ENCODE measurements at regions not wholly inside any gene's neighbourhood (a gene's known extent, or its start where the extent isn't known, plus 50 kb on each side); places are given as distances from the start of the nearest gene placed in this dataset.
"Not testable (repeated sequence)": the region's sequence is repeated elsewhere in the genome, so short reads cannot be mapped to it uniquely, and the experiment has no call there.

DNA sequence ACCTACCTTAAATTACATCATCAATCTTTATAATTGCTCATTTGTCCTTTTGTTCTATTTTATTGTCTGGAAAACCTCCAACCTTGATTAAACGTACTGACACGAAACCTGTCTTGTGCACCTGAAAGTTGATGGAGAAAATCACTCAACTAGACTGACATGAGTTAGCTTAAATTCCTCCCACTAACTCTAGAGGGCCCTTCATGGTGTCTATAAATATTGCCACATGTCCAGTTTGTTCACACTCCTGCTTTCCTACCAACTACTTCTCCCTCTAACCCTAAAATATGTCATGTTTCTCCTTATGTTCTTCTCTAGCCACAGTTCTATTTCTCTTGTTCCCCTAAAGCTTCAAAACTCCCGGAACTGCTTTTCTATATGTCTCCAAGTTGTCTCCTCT lies 59.8 kb upstream of the SGO1 start:
- H3K9me3 Mint-ChIP-seq (ENCODE audit: low read depth, unreplicated experiment) = peaks cover 2% of the 10 kb centered on the region
- intact Hi-C loops (cut with micrococcal nuclease; ENCODE audit: unreplicated experiment) = no loop called here
- H3K4me1 Mint-ChIP-seq (ENCODE audit: low read depth, unreplicated experiment) = no peaks in the 10 kb centered on the region
- no peaks in the 10 kb centered on the region for H3K36me3 Mint-ChIP-seq (ENCODE audit: insufficient read depth, unreplicated experiment)
- BruUV-seq (replicated peaks) = no TSS peak
- TF ChIP-seq, protein P1, sequence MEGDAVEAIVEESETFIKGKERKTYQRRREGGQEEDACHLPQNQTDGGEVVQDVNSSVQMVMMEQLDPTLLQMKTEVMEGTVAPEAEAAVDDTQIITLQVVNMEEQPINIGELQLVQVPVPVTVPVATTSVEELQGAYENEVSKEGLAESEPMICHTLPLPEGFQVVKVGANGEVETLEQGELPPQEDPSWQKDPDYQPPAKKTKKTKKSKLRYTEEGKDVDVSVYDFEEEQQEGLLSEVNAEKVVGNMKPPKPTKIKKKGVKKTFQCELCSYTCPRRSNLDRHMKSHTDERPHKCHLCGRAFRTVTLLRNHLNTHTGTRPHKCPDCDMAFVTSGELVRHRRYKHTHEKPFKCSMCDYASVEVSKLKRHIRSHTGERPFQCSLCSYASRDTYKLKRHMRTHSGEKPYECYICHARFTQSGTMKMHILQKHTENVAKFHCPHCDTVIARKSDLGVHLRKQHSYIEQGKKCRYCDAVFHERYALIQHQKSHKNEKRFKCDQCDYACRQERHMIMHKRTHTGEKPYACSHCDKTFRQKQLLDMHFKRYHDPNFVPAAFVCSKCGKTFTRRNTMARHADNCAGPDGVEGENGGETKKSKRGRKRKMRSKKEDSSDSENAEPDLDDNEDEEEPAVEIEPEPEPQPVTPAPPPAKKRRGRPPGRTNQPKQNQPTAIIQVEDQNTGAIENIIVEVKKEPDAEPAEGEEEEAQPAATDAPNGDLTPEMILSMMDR (IDR thresholded peaks at IDR 0.05; ENCODE audit: unreplicated experiment) = no peak
- CTCF ChIA-PET = no interaction called here
- H3K27ac Mint-ChIP-seq (ENCODE audit: unreplicated experiment) = no peak overlapping the region
- no peaks in the 10 kb centered on the region for H3K27me3 Mint-ChIP-seq (ENCODE audit: unreplicated experiment)
- DNase-seq = no peak
- H3K4me3 Mint-ChIP-seq (ENCODE audit: low read depth, unreplicated experiment) = no peak overlapping the region

DNA sequence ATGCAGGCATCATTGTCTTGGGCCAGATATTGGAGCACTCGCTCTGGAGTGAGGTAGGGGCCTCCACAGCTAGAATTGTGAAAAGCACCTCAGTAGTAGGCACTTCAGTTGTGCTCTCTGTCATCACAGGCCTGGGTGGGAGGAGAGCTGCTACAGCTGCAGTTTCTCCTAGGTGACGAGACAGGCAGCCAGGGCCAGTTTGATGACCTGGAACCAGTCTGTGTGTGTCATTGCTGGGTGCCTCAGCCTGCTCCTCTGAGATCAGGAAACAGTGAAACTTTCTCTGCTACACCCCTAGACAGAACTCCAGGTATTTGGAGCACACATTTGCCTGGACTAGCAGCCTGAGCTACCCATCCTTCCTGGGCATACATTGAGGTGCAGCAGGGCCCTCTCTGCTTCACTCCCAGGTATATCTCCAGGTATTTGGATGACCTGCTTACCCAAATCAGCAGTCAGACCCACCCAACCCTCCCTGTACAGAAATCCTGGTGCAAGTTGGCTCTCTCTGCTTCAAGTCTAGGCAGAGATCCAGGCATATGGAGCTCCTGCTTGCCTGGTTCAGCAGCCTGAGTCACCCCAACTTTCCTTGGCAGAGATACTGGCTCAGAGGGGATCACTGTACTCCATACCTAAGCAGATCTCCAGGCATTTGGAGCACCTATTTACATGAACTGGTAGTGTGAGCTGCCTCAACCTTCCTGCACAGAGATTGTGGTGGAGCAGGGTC lies 54.3 kb upstream of the SGO1 start:
- BruUV-seq (replicated peaks) = no TSS peak
- CTCF ChIA-PET = interaction anchor here (0.6 kb wide), 1 partner anchor 840 kb away, joined by 7 read pairs; no protein-coding TSS in a partner anchor
- Mint-ChIP-seq H3K4me3 (ENCODE audit: low read depth, unreplicated experiment) (no peak overlapping the region), H3K27ac (ENCODE audit: unreplicated experiment) (no peak overlapping the region), H3K36me3 (ENCODE audit: insufficient read depth, unreplicated experiment) (no peaks in the 10 kb centered on the region), H3K4me1 (ENCODE audit: low read depth, unreplicated experiment) (no peaks in the 10 kb centered on the region), H3K27me3 (ENCODE audit: unreplicated experiment) (no peaks in the 10 kb centered on the region), H3K9me3 (ENCODE audit: low read depth, unreplicated experiment) (no peaks in the 10 kb centered on the region)
- intact Hi-C loops (cut with micrococcal nuclease; ENCODE audit: unreplicated experiment) = no loop called here
- TF ChIP-seq, protein P1 (IDR thresholded peaks at IDR 0.05; ENCODE audit: unreplicated experiment) = no peak
- no peak for DNase-seq

DNA sequence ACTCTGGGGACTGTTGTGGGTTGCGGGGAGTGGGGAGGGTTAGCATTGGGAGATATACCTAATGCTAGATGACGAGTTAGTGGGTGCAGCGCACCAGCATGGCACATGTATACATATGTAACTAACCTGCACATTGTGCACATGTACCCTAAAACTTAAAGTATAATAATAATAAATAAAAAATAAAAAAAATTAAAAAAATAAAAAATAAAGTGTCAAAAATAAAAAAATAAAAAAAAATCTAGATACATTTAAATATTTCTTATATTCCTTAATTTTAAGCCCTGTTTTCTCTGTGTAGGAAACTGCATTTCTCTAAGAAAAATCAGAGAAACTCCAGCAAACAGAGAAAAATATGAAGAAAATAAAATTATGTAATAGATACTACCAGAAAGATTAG lies 52.2 kb upstream of the SGO1 start:
- intact Hi-C loops (cut with micrococcal nuclease; ENCODE audit: unreplicated experiment); BruUV-seq (replicated peaks): not testable (repeated sequence)

DNA sequence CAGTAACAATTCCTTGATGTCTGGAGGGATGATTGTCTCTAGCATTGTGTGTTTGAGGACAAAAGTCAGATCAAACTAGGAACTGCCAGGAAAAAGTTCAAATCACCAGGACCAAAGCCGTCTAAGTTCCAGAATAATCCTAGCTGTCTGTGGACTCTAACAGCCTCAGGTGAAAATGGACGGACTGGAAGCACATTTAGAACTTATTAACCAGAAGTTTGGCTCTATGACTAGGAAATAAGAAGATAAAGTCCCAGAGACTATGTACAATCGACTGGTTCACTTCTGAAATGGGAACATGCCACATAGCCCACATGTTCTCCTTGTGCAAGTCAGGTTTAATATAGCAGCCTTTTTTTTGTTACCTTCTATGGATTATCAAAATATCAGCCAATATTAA lies 50.6 kb upstream of the SGO1 start:
- no peaks in the 10 kb centered on the region for H3K9me3 Mint-ChIP-seq (ENCODE audit: low read depth, unreplicated experiment)
- no TSS peak for BruUV-seq (replicated peaks)
- CTCF ChIA-PET = no interaction called here
- DNase-seq = no peak
- H3K36me3 Mint-ChIP-seq (ENCODE audit: insufficient read depth, unreplicated experiment) = no peaks in the 10 kb centered on the region
- no peak overlapping the region for H3K4me3 Mint-ChIP-seq (ENCODE audit: low read depth, unreplicated experiment)
- intact Hi-C loops (cut with micrococcal nuclease; ENCODE audit: unreplicated experiment) = no loop called here
- TF ChIP-seq, protein P1 (IDR thresholded peaks at IDR 0.05; ENCODE audit: unreplicated experiment) = no peak
- no peak overlapping the region for H3K27ac Mint-ChIP-seq (ENCODE audit: unreplicated experiment)
- H3K4me1 Mint-ChIP-seq (ENCODE audit: low read depth, unreplicated experiment) = no peaks in the 10 kb centered on the region
- no peaks in the 10 kb centered on the region for H3K27me3 Mint-ChIP-seq (ENCODE audit: unreplicated experiment)

More for the DNA sequence above, 52.2 kb upstream of the SGO1 start:
- H3K9me3 Mint-ChIP-seq (ENCODE audit: low read depth, unreplicated experiment); DNase-seq; CTCF ChIA-PET; H3K27ac Mint-ChIP-seq (ENCODE audit: unreplicated experiment); H3K4me1 Mint-ChIP-seq (ENCODE audit: low read depth, unreplicated experiment); H3K4me3 Mint-ChIP-seq (ENCODE audit: low read depth, unreplicated experiment); H3K36me3 Mint-ChIP-seq (ENCODE audit: insufficient read depth, unreplicated experiment); H3K27me3 Mint-ChIP-seq (ENCODE audit: unreplicated experiment): not testable (repeated sequence)

All from Calu3 (cell line).